ENCODE measurements at regions not wholly inside any gene's neighbourhood (a gene's known extent, or its start where the extent isn't known, plus 50 kb on each side); places are given as distances from the start of the nearest gene placed in this dataset.

GRCh38 chr3:19012846-19013245, 135.5 kb upstream of the KCNH8 start:
- H3K9me1 ChIP-seq (ENCODE audit: insufficient read depth, low read length) = no peaks in the 10 kb centered on the region
- no peak overlapping the region for H4K5ac ChIP-seq (ENCODE audit: low read depth, low read length)
- DNase-seq (no peak), ATAC-seq (ENCODE audit: low read depth) (no peak)
- no peaks in the 10 kb centered on the region for H3K36me3 ChIP-seq (ENCODE audit: control insufficient read depth, insufficient read depth, low read length)
- no peak overlapping the region for H4K8ac ChIP-seq (ENCODE audit: low read depth in 2 of 2, low read length in 2 of 2)
- H2AFZ ChIP-seq (replicated peaks; ENCODE audit: low read length, poor library complexity) = no peak overlapping the region
- no peak overlapping the region for H4K91ac ChIP-seq (ENCODE audit: insufficient read depth, low read depth, low read length)
- H3K4me1 ChIP-seq (ENCODE audit: control insufficient read depth, insufficient read depth, low read length) = no peaks in the 10 kb centered on the region
- ChIA-PET POLR2A (ENCODE audit: unreplicated experiment) (no interaction called here), CTCF (no interaction called here)
- dilution Hi-C loops (cut with HindIII; ENCODE audit: low sequenced_read_pairs, unreplicated experiment) (no loop called here), intact Hi-C loops (cut with micrococcal nuclease) (no loop called here), in situ Hi-C loops (cut with MboI; ENCODE audit: low sequenced_read_pairs) (no loop called here)
- no TSS peak for BruUV-seq (replicated peaks)
- H3K4me3 ChIP-seq (ENCODE audit: insufficient read depth, low read depth, low read length) = no peak overlapping the region
- no peaks in the 10 kb centered on the region for H3K79me1 ChIP-seq (ENCODE audit: low read depth in 1 of 2, low read length in 2 of 2)
- no peak overlapping the region for H2BK15ac ChIP-seq (ENCODE audit: low read depth, low read length)
- TF ChIP-seq CEBPB (IDR thresholded peaks at IDR 0.05; ENCODE audit: low read depth, low read length) (no peak), SMC3 (IDR thresholded peaks at IDR 0.05; ENCODE audit: low read depth, low read length) (no peak), RAD21 (IDR thresholded peaks at IDR 0.05; ENCODE audit: low read length) (no peak), CTCF (conservative IDR thresholded peaks at IDR 0.05; ENCODE audit: low read depth, low read length) (no peak), RFX5 (IDR thresholded peaks at IDR 0.05; ENCODE audit: low read depth, low read length) (no peak), NFE2L2 (IDR thresholded peaks at IDR 0.05; ENCODE audit: low read depth, low read length) (no peak), MXI1 (IDR thresholded peaks at IDR 0.05; ENCODE audit: borderline replicate concordance, low read depth, low read length) (no peak), BHLHE40 (IDR thresholded peaks at IDR 0.05; ENCODE audit: low read depth, low read length) (no peak), RCOR1 (IDR thresholded peaks at IDR 0.05; ENCODE audit: insufficient replicate concordance, low read length) (no peak), MAZ (IDR thresholded peaks at IDR 0.05; ENCODE audit: borderline replicate concordance, low read depth, low read length) (no peak), MAFK (IDR thresholded peaks at IDR 0.05; ENCODE audit: low read depth, low read length) (no peak), POLR2A (IDR thresholded peaks at IDR 0.05; ENCODE audit: low read depth, low read length) (no peak), FOS (IDR thresholded peaks at IDR 0.05; ENCODE audit: low read depth, low read length) (no peak)
- TF ChIP-seq, protein P1, sequence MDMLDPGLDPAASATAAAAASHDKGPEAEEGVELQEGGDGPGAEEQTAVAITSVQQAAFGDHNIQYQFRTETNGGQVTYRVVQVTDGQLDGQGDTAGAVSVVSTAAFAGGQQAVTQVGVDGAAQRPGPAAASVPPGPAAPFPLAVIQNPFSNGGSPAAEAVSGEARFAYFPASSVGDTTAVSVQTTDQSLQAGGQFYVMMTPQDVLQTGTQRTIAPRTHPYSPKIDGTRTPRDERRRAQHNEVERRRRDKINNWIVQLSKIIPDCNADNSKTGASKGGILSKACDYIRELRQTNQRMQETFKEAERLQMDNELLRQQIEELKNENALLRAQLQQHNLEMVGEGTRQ (IDR thresholded peaks at IDR 0.05; ENCODE audit: low read depth, low read length) = no peak
- TF ChIP-seq, protein P2, sequence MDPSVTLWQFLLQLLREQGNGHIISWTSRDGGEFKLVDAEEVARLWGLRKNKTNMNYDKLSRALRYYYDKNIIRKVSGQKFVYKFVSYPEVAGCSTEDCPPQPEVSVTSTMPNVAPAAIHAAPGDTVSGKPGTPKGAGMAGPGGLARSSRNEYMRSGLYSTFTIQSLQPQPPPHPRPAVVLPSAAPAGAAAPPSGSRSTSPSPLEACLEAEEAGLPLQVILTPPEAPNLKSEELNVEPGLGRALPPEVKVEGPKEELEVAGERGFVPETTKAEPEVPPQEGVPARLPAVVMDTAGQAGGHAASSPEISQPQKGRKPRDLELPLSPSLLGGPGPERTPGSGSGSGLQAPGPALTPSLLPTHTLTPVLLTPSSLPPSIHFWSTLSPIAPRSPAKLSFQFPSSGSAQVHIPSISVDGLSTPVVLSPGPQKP (IDR thresholded peaks at IDR 0.05; ENCODE audit: borderline replicate concordance, low read depth, low read length) = no peak
- no peak overlapping the region for H3K23ac ChIP-seq (ENCODE audit: low read depth, low read length)
- H2AK9ac ChIP-seq (replicated peaks; ENCODE audit: low read depth, low read length, poor library complexity) = no peak overlapping the region
- no peak overlapping the region for H3K18ac ChIP-seq (ENCODE audit: low read depth, low read length)
- no peak overlapping the region for H2AK5ac ChIP-seq (ENCODE audit: low read depth, low read length)
- H3K9me3 ChIP-seq (ENCODE audit: control insufficient read depth, insufficient read depth, low read length) = peaks cover 3% of the 10 kb centered on the region
- no peak overlapping the region for H3K14ac ChIP-seq (replicated peaks; ENCODE audit: low read depth, low read length)
- H2BK5ac ChIP-seq (ENCODE audit: low read depth, low read length, poor library complexity, severe bottlenecking) = no peak overlapping the region
- H4K20me1 ChIP-seq (ENCODE audit: insufficient read depth, low read length) = no peaks in the 10 kb centered on the region
- H3K4ac ChIP-seq (ENCODE audit: low read depth, low read length) = no peak overlapping the region
- no peaks in the 10 kb centered on the region for H3K27me3 ChIP-seq (ENCODE audit: control insufficient read depth, insufficient read depth, low read length)
- no peak overlapping the region for H3K56ac ChIP-seq (ENCODE audit: extremely low read depth, insufficient read depth, low read length)
- H3K27ac ChIP-seq (ENCODE audit: insufficient read depth, low read length) = no peak overlapping the region
- H3K9ac ChIP-seq (ENCODE audit: low read depth, low read length) = no peak overlapping the region
- no peak overlapping the region for H2BK120ac ChIP-seq (ENCODE audit: low read depth, low read length)
- H3K4me2 ChIP-seq (ENCODE audit: low read depth, low read length) = no peak overlapping the region
- H2BK20ac ChIP-seq (ENCODE audit: low read depth, low read length) = no peak overlapping the region
- 60% methylated on average over 1 of the region's 3 CpGs; no CpG with 5 or more reads in 1 of the 2 experiments for WGBS, 2 experiments (ENCODE audit: extremely low coverage in 2 of 2, insufficient read length in 1 of 2)
